ENCODE measurements at regions not wholly inside any gene's neighbourhood (a gene's known extent, or its start where the extent isn't known, plus 50 kb on each side); places are given as distances from the start of the nearest gene placed in this dataset.

GRCh38 chr12:128078301-128078971, 188.5 kb upstream of the TMEM132C start:
- no peak for TF ChIP-seq CTCF (IDR thresholded peaks at IDR 0.05; ENCODE audit: insufficient read depth, low read length, poor library complexity, severe bottlenecking)
- Histone ChIP-seq H3K36me3 (ENCODE audit: control insufficient read depth, insufficient read depth, low read length) (no peaks in the 10 kb centered on the region), H3K27me3 (ENCODE audit: control insufficient read depth, insufficient read depth, low read length) (no peaks in the 10 kb centered on the region), H3K4me3 (ENCODE audit: low read depth, low read length) (no peak overlapping the region)
- DNase-seq (ENCODE audit: low read depth) = no peak

- no peak for DNase-seq (ENCODE audit: low read depth)
- no peaks in the 10 kb centered on the region for H3K36me3 ChIP-seq (ENCODE audit: control insufficient read depth, insufficient read depth, low read length)
- no peak for TF ChIP-seq CTCF (IDR thresholded peaks at IDR 0.05; ENCODE audit: insufficient read depth, low read length, poor library complexity, severe bottlenecking)
- H3K27me3 ChIP-seq (ENCODE audit: control insufficient read depth, insufficient read depth, low read length) = no peaks in the 10 kb centered on the region
- no peak overlapping the region for H3K4me3 ChIP-seq (ENCODE audit: low read depth, low read length)
Measured at GRCh38 chr12:128079446-128079845, 187.5 kb upstream of the TMEM132C start.

- H3K4me3 ChIP-seq (ENCODE audit: low read depth, low read length) = no peak overlapping the region
- no peak for TF ChIP-seq CTCF (IDR thresholded peaks at IDR 0.05; ENCODE audit: insufficient read depth, low read length, poor library complexity, severe bottlenecking)
- no peaks in the 10 kb centered on the region for H3K27me3 ChIP-seq (ENCODE audit: control insufficient read depth, insufficient read depth, low read length)
- no peaks in the 10 kb centered on the region for H3K36me3 ChIP-seq (ENCODE audit: control insufficient read depth, insufficient read depth, low read length)
- no peak for DNase-seq (ENCODE audit: low read depth)
Measured at GRCh38 chr12:128083132-128083729, 183.7 kb upstream of the TMEM132C start.

- Histone ChIP-seq H3K4me3 (ENCODE audit: low read depth, low read length) (no peak overlapping the region), H3K36me3 (ENCODE audit: control insufficient read depth, insufficient read depth, low read length) (no peaks in the 10 kb centered on the region), H3K27me3 (ENCODE audit: control insufficient read depth, insufficient read depth, low read length) (no peaks in the 10 kb centered on the region)
- no peak for TF ChIP-seq CTCF (IDR thresholded peaks at IDR 0.05; ENCODE audit: insufficient read depth, low read length, poor library complexity, severe bottlenecking)
- DNase-seq (ENCODE audit: low read depth) = no peak
Measured at GRCh38 chr12:128088926-128089325, 178.0 kb upstream of the TMEM132C start.

GRCh38 chr12:128089961-128090360, 177.0 kb upstream of the TMEM132C start:
- no peak for TF ChIP-seq CTCF (IDR thresholded peaks at IDR 0.05; ENCODE audit: insufficient read depth, low read length, poor library complexity, severe bottlenecking)
- Histone ChIP-seq H3K27me3 (ENCODE audit: control insufficient read depth, insufficient read depth, low read length) (no peaks in the 10 kb centered on the region), H3K4me3 (ENCODE audit: low read depth, low read length) (no peak overlapping the region), H3K36me3 (ENCODE audit: control insufficient read depth, insufficient read depth, low read length) (no peaks in the 10 kb centered on the region)
- no peak for DNase-seq (ENCODE audit: low read depth)
